ENCODE measurements at regions not wholly inside any gene's neighbourhood (a gene's known extent, or its start where the extent isn't known, plus 50 kb on each side); places are given as distances from the start of the nearest gene placed in this dataset.

DNA sequence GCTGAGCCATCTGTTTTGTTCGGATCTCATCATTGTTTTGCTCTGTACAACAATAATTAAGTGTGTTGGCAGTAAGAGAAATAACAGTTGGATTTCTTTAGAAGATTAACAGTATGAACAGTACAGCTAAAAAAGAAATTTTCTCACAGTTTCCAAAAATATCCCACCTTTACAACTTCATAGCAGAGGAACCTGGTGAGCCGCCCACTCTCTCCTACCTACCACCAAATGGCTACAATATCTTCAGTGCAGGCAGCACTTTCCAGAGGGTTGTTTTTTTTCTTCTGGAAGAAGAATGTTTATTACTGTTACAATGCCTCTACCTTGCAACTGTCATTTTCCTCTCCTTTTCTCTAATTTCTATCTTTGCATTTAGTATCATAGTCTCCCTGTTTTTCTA lies 1577.5 kb upstream of the PRR20A start:
- TF ChIP-seq PPARA (CRISPR knock-in tag; IDR thresholded peaks at IDR 0.05; ENCODE audit: borderline replicate concordance) = no peak
- no peak for TF ChIP-seq PATZ1 (CRISPR knock-in tag; IDR thresholded peaks at IDR 0.05; ENCODE audit: borderline replicate concordance)
- no peak for TF ChIP-seq ZNF70 (CRISPR knock-in tag; IDR thresholded peaks at IDR 0.05)
- TF ChIP-seq ISL1 (CRISPR knock-in tag; IDR thresholded peaks at IDR 0.05) = no peak
- TF ChIP-seq TOX (CRISPR knock-in tag; IDR thresholded peaks at IDR 0.05; ENCODE audit: borderline replicate concordance) = no peak
- TF ChIP-seq ZNF8 (CRISPR knock-in tag; IDR thresholded peaks at IDR 0.05) = no peak
- no peak for TF ChIP-seq SNAI2 (CRISPR knock-in tag; IDR thresholded peaks at IDR 0.05)
- TF ChIP-seq OSR1 (CRISPR knock-in tag; IDR thresholded peaks at IDR 0.05) = no peak
- TF ChIP-seq TCF4 (CRISPR knock-in tag; IDR thresholded peaks at IDR 0.05; ENCODE audit: borderline replicate concordance) = no peak
- no peak for TF ChIP-seq ZC3H10 (CRISPR knock-in tag; IDR thresholded peaks at IDR 0.05)
- no peak for TF ChIP-seq CSRNP3 (CRISPR knock-in tag; IDR thresholded peaks at IDR 0.05)
- TF ChIP-seq ESRRG (CRISPR knock-in tag; IDR thresholded peaks at IDR 0.05) = no peak
- no peak for TF ChIP-seq ARNTL (CRISPR knock-in tag; IDR thresholded peaks at IDR 0.05; ENCODE audit: borderline replicate concordance, low read depth)
- ATAC-seq = no peak

- ATAC-seq = no peak
- TF ChIP-seq, protein P1, sequence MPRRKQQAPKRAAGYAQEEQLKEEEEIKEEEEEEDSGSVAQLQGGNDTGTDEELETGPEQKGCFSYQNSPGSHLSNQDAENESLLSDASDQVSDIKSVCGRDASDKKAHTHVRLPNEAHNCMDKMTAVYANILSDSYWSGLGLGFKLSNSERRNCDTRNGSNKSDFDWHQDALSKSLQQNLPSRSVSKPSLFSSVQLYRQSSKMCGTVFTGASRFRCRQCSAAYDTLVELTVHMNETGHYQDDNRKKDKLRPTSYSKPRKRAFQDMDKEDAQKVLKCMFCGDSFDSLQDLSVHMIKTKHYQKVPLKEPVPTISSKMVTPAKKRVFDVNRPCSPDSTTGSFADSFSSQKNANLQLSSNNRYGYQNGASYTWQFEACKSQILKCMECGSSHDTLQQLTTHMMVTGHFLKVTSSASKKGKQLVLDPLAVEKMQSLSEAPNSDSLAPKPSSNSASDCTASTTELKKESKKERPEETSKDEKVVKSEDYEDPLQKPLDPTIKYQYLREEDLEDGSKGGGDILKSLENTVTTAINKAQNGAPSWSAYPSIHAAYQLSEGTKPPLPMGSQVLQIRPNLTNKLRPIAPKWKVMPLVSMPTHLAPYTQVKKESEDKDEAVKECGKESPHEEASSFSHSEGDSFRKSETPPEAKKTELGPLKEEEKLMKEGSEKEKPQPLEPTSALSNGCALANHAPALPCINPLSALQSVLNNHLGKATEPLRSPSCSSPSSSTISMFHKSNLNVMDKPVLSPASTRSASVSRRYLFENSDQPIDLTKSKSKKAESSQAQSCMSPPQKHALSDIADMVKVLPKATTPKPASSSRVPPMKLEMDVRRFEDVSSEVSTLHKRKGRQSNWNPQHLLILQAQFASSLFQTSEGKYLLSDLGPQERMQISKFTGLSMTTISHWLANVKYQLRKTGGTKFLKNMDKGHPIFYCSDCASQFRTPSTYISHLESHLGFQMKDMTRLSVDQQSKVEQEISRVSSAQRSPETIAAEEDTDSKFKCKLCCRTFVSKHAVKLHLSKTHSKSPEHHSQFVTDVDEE (CRISPR knock-in tag; IDR thresholded peaks at IDR 0.05) = no peak
- TF ChIP-seq, protein P2, sequence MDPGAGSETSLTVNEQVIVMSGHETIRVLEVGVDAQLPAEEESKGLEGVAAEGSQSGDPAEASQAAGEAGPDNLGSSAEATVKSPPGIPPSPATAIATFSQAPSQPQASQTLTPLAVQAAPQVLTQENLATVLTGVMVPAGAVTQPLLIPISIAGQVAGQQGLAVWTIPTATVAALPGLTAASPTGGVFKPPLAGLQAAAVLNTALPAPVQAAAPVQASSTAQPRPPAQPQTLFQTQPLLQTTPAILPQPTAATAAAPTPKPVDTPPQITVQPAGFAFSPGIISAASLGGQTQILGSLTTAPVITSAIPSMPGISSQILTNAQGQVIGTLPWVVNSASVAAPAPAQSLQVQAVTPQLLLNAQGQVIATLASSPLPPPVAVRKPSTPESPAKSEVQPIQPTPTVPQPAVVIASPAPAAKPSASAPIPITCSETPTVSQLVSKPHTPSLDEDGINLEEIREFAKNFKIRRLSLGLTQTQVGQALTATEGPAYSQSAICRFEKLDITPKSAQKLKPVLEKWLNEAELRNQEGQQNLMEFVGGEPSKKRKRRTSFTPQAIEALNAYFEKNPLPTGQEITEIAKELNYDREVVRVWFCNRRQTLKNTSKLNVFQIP (CRISPR knock-in tag; IDR thresholded peaks at IDR 0.05; ENCODE audit: borderline replicate concordance, low read depth) = no peak
- TF ChIP-seq BACH2 (CRISPR knock-in tag; IDR thresholded peaks at IDR 0.05; ENCODE audit: borderline replicate concordance) (no peak), ISL1 (CRISPR knock-in tag; IDR thresholded peaks at IDR 0.05) (no peak), RARB (CRISPR knock-in tag; IDR thresholded peaks at IDR 0.05) (no peak), ESRRG (CRISPR knock-in tag; IDR thresholded peaks at IDR 0.05) (no peak), TCF4 (CRISPR knock-in tag; IDR thresholded peaks at IDR 0.05; ENCODE audit: borderline replicate concordance) (no peak), GLIS3 (CRISPR knock-in tag; IDR thresholded peaks at IDR 0.05) (no peak), ZNF8 (CRISPR knock-in tag; IDR thresholded peaks at IDR 0.05) (no peak), TOX (CRISPR knock-in tag; IDR thresholded peaks at IDR 0.05; ENCODE audit: borderline replicate concordance) (no peak)
- TF ChIP-seq, protein P3, sequence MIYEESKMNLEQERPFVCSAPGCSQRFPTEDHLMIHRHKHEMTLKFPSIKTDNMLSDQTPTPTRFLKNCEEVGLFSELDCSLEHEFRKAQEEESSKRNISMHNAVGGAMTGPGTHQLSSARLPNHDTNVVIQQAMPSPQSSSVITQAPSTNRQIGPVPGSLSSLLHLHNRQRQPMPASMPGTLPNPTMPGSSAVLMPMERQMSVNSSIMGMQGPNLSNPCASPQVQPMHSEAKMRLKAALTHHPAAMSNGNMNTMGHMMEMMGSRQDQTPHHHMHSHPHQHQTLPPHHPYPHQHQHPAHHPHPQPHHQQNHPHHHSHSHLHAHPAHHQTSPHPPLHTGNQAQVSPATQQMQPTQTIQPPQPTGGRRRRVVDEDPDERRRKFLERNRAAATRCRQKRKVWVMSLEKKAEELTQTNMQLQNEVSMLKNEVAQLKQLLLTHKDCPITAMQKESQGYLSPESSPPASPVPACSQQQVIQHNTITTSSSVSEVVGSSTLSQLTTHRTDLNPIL (CRISPR knock-in tag; IDR thresholded peaks at IDR 0.05; ENCODE audit: low read depth) = no peak
These were observed 1574.4 kb upstream of the PRR20A start for GRCh38 chr13:55566334-55566733.

- ATAC-seq = no peak
- TF ChIP-seq PATZ1 (CRISPR knock-in tag; IDR thresholded peaks at IDR 0.05; ENCODE audit: borderline replicate concordance) = no peak
- no peak for TF ChIP-seq RARB (CRISPR knock-in tag; IDR thresholded peaks at IDR 0.05)
- TF ChIP-seq, protein P2 (CRISPR knock-in tag; IDR thresholded peaks at IDR 0.05; ENCODE audit: borderline replicate concordance, low read depth) = no peak
- TF ChIP-seq ZNF565 (CRISPR knock-in tag; conservative IDR thresholded peaks at IDR 0.05; ENCODE audit: low read depth) = no peak
- TF ChIP-seq GLIS3 (CRISPR knock-in tag; IDR thresholded peaks at IDR 0.05) = no peak
- TF ChIP-seq SNAI2 (CRISPR knock-in tag; IDR thresholded peaks at IDR 0.05) = no peak
- no peak for TF ChIP-seq CSRNP3 (CRISPR knock-in tag; IDR thresholded peaks at IDR 0.05)
- no peak for TF ChIP-seq ZNF70 (CRISPR knock-in tag; IDR thresholded peaks at IDR 0.05)
- no peak for TF ChIP-seq TOX (CRISPR knock-in tag; IDR thresholded peaks at IDR 0.05; ENCODE audit: borderline replicate concordance)
- TF ChIP-seq, protein P3 (CRISPR knock-in tag; IDR thresholded peaks at IDR 0.05; ENCODE audit: low read depth) = no peak
These were observed 1573.9 kb upstream of the PRR20A start for GRCh38 chr13:55566779-55567178.
